ENCODE measurements at regions not wholly inside any gene's neighbourhood (a gene's known extent, or its start where the extent isn't known, plus 50 kb on each side); places are given as distances from the start of the nearest gene placed in this dataset.

GRCh38 chr6:132902901-132903300, 88.5 kb downstream of the RPS12 start:
- TF ChIP-seq CTCF (IDR thresholded peaks at IDR 0.05), result no peak
- TF ChIP-seq POLR2A (IDR thresholded peaks at IDR 0.05), result no peak
